ENCODE measurements at regions not wholly inside any gene's neighbourhood (a gene's known extent, or its start where the extent isn't known, plus 50 kb on each side); places are given as distances from the start of the nearest gene placed in this dataset.

- ChIA-PET CTCF (interaction anchor here (1.0 kb wide), 1 partner anchor 15 kb away, joined by 3 read pairs; no protein-coding TSS in a partner anchor), POLR2A (no interaction called here)
- no peak for DNase-seq
- H3K9me3 ChIP-seq (ENCODE audit: control extremely low read depth in 1 of 5, control insufficient read depth in 4 of 5, insufficient read depth in 2 of 5, low read depth in 1 of 5, low read length in 4 of 5) = no peaks in the 10 kb centered on the region
- H3K27ac ChIP-seq (ENCODE audit: insufficient read depth in 1 of 2, low read depth in 1 of 2, low read length in 2 of 2, poor library complexity in 1 of 2, severe bottlenecking in 2 of 2) = no peak overlapping the region
- no peaks in the 10 kb centered on the region for H3K36me3 ChIP-seq (ENCODE audit: control insufficient read depth in 4 of 4, insufficient read depth in 4 of 4, low read length in 3 of 4)
- WGBS (ENCODE audit: insufficient coverage) = 68% methylated on average over 2 of the region's 3 CpGs
- H3K27me3 ChIP-seq (replicated peaks in 2 of 5; ENCODE audit: control insufficient read depth in 4 of 5, insufficient read depth in 5 of 5, low read length in 4 of 5) = no peaks in the 10 kb centered on the region
- no peaks in the 10 kb centered on the region for H3K4me1 ChIP-seq (ENCODE audit: control extremely low read depth in 1 of 4, control insufficient read depth in 4 of 4, insufficient read depth in 4 of 4, low read length in 3 of 4)
- H3K4me3 ChIP-seq (ENCODE audit: control insufficient read depth in 1 of 7, extremely low read depth in 1 of 7, insufficient read depth in 4 of 7, low read depth in 2 of 7, low read length in 6 of 7) = no peak overlapping the region
Measured at GRCh38 chr7:115850774-115851173, 179.8 kb downstream of the TFEC start.

GRCh38 chr7:115844857-115845256 lies 185.7 kb downstream of the TFEC start:
- Histone ChIP-seq H3K4me3 (ENCODE audit: control insufficient read depth in 1 of 7, extremely low read depth in 1 of 7, insufficient read depth in 4 of 7, low read depth in 2 of 7, low read length in 6 of 7) (no peak overlapping the region), H3K9me3 (ENCODE audit: control extremely low read depth in 1 of 5, control insufficient read depth in 4 of 5, insufficient read depth in 2 of 5, low read depth in 1 of 5, low read length in 4 of 5) (no peaks in the 10 kb centered on the region), H3K27ac (ENCODE audit: insufficient read depth in 1 of 2, low read depth in 1 of 2, low read length in 2 of 2, poor library complexity in 1 of 2, severe bottlenecking in 2 of 2) (no peak overlapping the region), H3K36me3 (ENCODE audit: control insufficient read depth in 4 of 4, insufficient read depth in 4 of 4, low read length in 3 of 4) (no peaks in the 10 kb centered on the region), H3K4me1 (ENCODE audit: control extremely low read depth in 1 of 4, control insufficient read depth in 4 of 4, insufficient read depth in 4 of 4, low read length in 3 of 4) (no peaks in the 10 kb centered on the region), H3K27me3 (replicated peaks in 2 of 5; ENCODE audit: control insufficient read depth in 4 of 5, insufficient read depth in 5 of 5, low read length in 4 of 5) (no peaks in the 10 kb centered on the region)
- 100% methylated on average over 1 of the region's 1 CpG for WGBS (ENCODE audit: insufficient coverage)
- POLR2A ChIA-PET = no interaction called here
- no peak for DNase-seq
- CTCF ChIA-PET = no interaction called here

- Histone ChIP-seq H3K27ac (ENCODE audit: insufficient read depth in 1 of 2, low read depth in 1 of 2, low read length in 2 of 2, poor library complexity in 1 of 2, severe bottlenecking in 2 of 2) (no peak overlapping the region), H3K4me1 (ENCODE audit: control extremely low read depth in 1 of 4, control insufficient read depth in 4 of 4, insufficient read depth in 4 of 4, low read length in 3 of 4) (no peaks in the 10 kb centered on the region), H3K9me3 (ENCODE audit: control extremely low read depth in 1 of 5, control insufficient read depth in 4 of 5, insufficient read depth in 2 of 5, low read depth in 1 of 5, low read length in 4 of 5) (no peaks in the 10 kb centered on the region), H3K4me3 (ENCODE audit: control insufficient read depth in 1 of 7, extremely low read depth in 1 of 7, insufficient read depth in 4 of 7, low read depth in 2 of 7, low read length in 6 of 7) (no peak overlapping the region), H3K36me3 (ENCODE audit: control insufficient read depth in 4 of 4, insufficient read depth in 4 of 4, low read length in 3 of 4) (no peaks in the 10 kb centered on the region), H3K27me3 (replicated peaks in 2 of 5; ENCODE audit: control insufficient read depth in 4 of 5, insufficient read depth in 5 of 5, low read length in 4 of 5) (no peaks in the 10 kb centered on the region)
- ChIA-PET POLR2A (no interaction called here), CTCF (no interaction called here)
- no peak for DNase-seq
- 50% methylated on average over 1 of the region's 3 CpGs for WGBS (ENCODE audit: insufficient coverage)
Measured at GRCh38 chr7:115840702-115841101, 189.9 kb downstream of the TFEC start.

GRCh38 chr7:115838829-115839228 lies 191.7 kb downstream of the TFEC start:
- Histone ChIP-seq H3K4me1 (ENCODE audit: control extremely low read depth in 1 of 4, control insufficient read depth in 4 of 4, insufficient read depth in 4 of 4, low read length in 3 of 4) (no peaks in the 10 kb centered on the region), H3K36me3 (ENCODE audit: control insufficient read depth in 4 of 4, insufficient read depth in 4 of 4, low read length in 3 of 4) (no peaks in the 10 kb centered on the region), H3K27ac (ENCODE audit: insufficient read depth in 1 of 2, low read depth in 1 of 2, low read length in 2 of 2, poor library complexity in 1 of 2, severe bottlenecking in 2 of 2) (no peak overlapping the region), H3K27me3 (replicated peaks in 2 of 5; ENCODE audit: control insufficient read depth in 4 of 5, insufficient read depth in 5 of 5, low read length in 4 of 5) (no peaks in the 10 kb centered on the region), H3K4me3 (ENCODE audit: control insufficient read depth in 1 of 7, extremely low read depth in 1 of 7, insufficient read depth in 4 of 7, low read depth in 2 of 7, low read length in 6 of 7) (no peak overlapping the region), H3K9me3 (ENCODE audit: control extremely low read depth in 1 of 5, control insufficient read depth in 4 of 5, insufficient read depth in 2 of 5, low read depth in 1 of 5, low read length in 4 of 5) (no peaks in the 10 kb centered on the region)
- DNase-seq = no peak
- POLR2A ChIA-PET = no interaction called here
- CTCF ChIA-PET = no interaction called here

GRCh38 chr7:115831371-115831770 lies 199.2 kb downstream of the TFEC start:
- ChIA-PET POLR2A (no interaction called here), CTCF (interaction anchor here (1.0 kb wide), 1 partner anchor 19 kb away, joined by 3 read pairs; no protein-coding TSS in a partner anchor)
- H3K27me3 ChIP-seq (replicated peaks in 2 of 5; ENCODE audit: control insufficient read depth in 4 of 5, insufficient read depth in 5 of 5, low read length in 4 of 5) = no peaks in the 10 kb centered on the region
- no peaks in the 10 kb centered on the region for H3K4me1 ChIP-seq (ENCODE audit: control extremely low read depth in 1 of 4, control insufficient read depth in 4 of 4, insufficient read depth in 4 of 4, low read length in 3 of 4)
- no peaks in the 10 kb centered on the region for H3K36me3 ChIP-seq (ENCODE audit: control insufficient read depth in 4 of 4, insufficient read depth in 4 of 4, low read length in 3 of 4)
- no peak overlapping the region for H3K4me3 ChIP-seq (ENCODE audit: control insufficient read depth in 1 of 7, extremely low read depth in 1 of 7, insufficient read depth in 4 of 7, low read depth in 2 of 7, low read length in 6 of 7)
- 88% methylated on average over 1 of the region's 1 CpG for WGBS (ENCODE audit: insufficient coverage)
- H3K9me3 ChIP-seq (ENCODE audit: control extremely low read depth in 1 of 5, control insufficient read depth in 4 of 5, insufficient read depth in 2 of 5, low read depth in 1 of 5, low read length in 4 of 5) = no peaks in the 10 kb centered on the region
- DNase-seq = no peak
- no peak overlapping the region for H3K27ac ChIP-seq (ENCODE audit: insufficient read depth in 1 of 2, low read depth in 1 of 2, low read length in 2 of 2, poor library complexity in 1 of 2, severe bottlenecking in 2 of 2)

- 71% methylated on average over 1 of the region's 3 CpGs for WGBS (ENCODE audit: insufficient coverage)
- Histone ChIP-seq H3K4me3 (ENCODE audit: control insufficient read depth in 1 of 7, extremely low read depth in 1 of 7, insufficient read depth in 4 of 7, low read depth in 2 of 7, low read length in 6 of 7) (no peak overlapping the region), H3K4me1 (ENCODE audit: control extremely low read depth in 1 of 4, control insufficient read depth in 4 of 4, insufficient read depth in 4 of 4, low read length in 3 of 4) (no peaks in the 10 kb centered on the region), H3K27ac (ENCODE audit: insufficient read depth in 1 of 2, low read depth in 1 of 2, low read length in 2 of 2, poor library complexity in 1 of 2, severe bottlenecking in 2 of 2) (no peak overlapping the region), H3K27me3 (replicated peaks in 2 of 5; ENCODE audit: control insufficient read depth in 4 of 5, insufficient read depth in 5 of 5, low read length in 4 of 5) (no peaks in the 10 kb centered on the region), H3K36me3 (ENCODE audit: control insufficient read depth in 4 of 4, insufficient read depth in 4 of 4, low read length in 3 of 4) (no peaks in the 10 kb centered on the region), H3K9me3 (ENCODE audit: control extremely low read depth in 1 of 5, control insufficient read depth in 4 of 5, insufficient read depth in 2 of 5, low read depth in 1 of 5, low read length in 4 of 5) (no peaks in the 10 kb centered on the region)
- no peak for DNase-seq
- ChIA-PET POLR2A (no interaction called here), CTCF (interaction anchor here (1.1 kb wide), 1 partner anchor 28 kb away, joined by 3 read pairs; no protein-coding TSS in a partner anchor)
Measured at GRCh38 chr7:115827305-115828045, 203.1 kb downstream of the TFEC start.

GRCh38 chr7:115825456-115826115 lies 205.0 kb downstream of the TFEC start:
- ChIA-PET POLR2A (no interaction called here), CTCF (no interaction called here)
- no peaks in the 10 kb centered on the region for H3K4me1 ChIP-seq (ENCODE audit: control extremely low read depth in 1 of 4, control insufficient read depth in 4 of 4, insufficient read depth in 4 of 4, low read length in 3 of 4)
- 90% methylated on average over 1 of the region's 2 CpGs for WGBS (ENCODE audit: insufficient coverage)
- H3K4me3 ChIP-seq (ENCODE audit: control insufficient read depth in 1 of 7, extremely low read depth in 1 of 7, insufficient read depth in 4 of 7, low read depth in 2 of 7, low read length in 6 of 7) = no peak overlapping the region
- DNase-seq = no peak
- no peak overlapping the region for H3K27ac ChIP-seq (ENCODE audit: insufficient read depth in 1 of 2, low read depth in 1 of 2, low read length in 2 of 2, poor library complexity in 1 of 2, severe bottlenecking in 2 of 2)
- no peaks in the 10 kb centered on the region for H3K36me3 ChIP-seq (ENCODE audit: control insufficient read depth in 4 of 4, insufficient read depth in 4 of 4, low read length in 3 of 4)
- no peaks in the 10 kb centered on the region for H3K9me3 ChIP-seq (ENCODE audit: control extremely low read depth in 1 of 5, control insufficient read depth in 4 of 5, insufficient read depth in 2 of 5, low read depth in 1 of 5, low read length in 4 of 5)
- H3K27me3 ChIP-seq (replicated peaks in 2 of 5; ENCODE audit: control insufficient read depth in 4 of 5, insufficient read depth in 5 of 5, low read length in 4 of 5) = no peaks in the 10 kb centered on the region

All from common myeloid progenitor, CD34-positive (primary cell).